HG03095 (cell line): ENCODE measurements at regions not wholly inside any gene's neighbourhood (a gene's known extent, or its start where the extent isn't known, plus 50 kb on each side); places are given as distances from the start of the nearest gene placed in this dataset.

Experiments
- ATAC-seq: cut with Tn5 transposase; IDR thresholded peaks from one replicate; pipeline ENCODE4 v1.9.1; 2021; ENCODE audit warnings: moderate library complexity; ENCODE audit not compliant: unreplicated experiment

GRCh38 chr21:31470896-31471694 lies 127.0 kb upstream of the TIAM1 start:
- no peak for ATAC-seq

- no peak for ATAC-seq
These were observed 116.9 kb upstream of the TIAM1 start for GRCh38 chr21:31460980-31461379.

DNA sequence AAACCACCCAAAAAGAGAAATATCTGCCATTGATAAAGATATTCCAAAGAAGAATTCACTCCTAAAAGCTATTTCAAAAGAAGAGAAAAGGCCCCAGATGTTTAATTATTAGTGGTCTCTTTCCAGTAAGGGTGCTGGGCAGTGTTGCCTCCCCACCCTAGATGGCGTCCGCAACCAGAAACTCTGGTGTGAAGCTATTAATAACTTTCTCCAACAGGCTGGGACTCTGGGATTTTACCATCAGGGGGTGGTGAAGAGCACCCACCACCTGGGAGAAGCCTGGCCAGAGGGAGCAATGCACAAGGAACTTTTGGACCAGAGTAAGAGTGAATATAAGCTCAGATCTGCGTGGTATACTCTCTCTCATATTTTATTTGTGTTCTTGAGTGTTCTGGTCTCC lies 115.4 kb upstream of the TIAM1 start:
- ATAC-seq = no peak

DNA sequence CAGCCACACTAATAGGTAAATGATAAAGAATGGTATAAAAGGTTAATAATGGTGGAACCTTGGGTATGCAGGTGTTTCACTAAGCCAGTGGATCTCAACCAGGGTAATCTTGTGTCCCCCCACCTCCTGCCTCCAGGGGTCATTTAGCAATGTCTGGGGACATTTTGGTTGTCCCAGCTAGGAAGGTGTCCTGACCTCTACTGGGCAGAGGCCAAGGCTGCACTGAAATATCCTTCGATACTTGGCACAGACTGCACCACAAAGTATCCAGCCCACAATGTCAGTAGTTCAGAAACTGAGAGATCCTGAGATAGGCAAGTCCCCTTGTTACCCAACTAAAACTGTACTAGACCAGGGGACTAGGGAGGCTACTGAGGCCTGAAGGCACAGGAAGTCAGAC lies 113.6 kb upstream of the TIAM1 start:
- ATAC-seq = no peak

DNA sequence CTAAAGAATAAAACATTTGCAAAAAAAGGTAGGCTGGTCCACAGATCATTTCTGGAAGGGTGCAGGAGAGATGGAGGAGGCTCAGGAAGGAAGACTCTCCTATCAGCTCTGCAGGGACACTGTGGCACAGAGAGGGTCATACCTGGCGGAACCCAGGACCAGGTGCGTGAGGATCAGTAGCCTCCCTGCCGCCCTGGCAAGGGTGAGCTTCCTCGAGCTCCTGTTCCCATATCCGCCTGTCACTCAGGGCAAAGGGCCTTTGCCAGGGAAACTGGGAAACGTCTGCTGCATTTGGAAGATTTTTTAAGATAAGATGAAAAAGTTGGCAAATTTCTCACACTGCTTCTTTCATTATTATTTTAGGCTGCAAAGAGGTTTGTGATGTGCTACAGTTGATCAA lies 112.1 kb upstream of the TIAM1 start:
- no peak for ATAC-seq

- ATAC-seq = no peak
These were observed 111.4 kb upstream of the TIAM1 start for GRCh38 chr21:31455506-31455905.

DNA sequence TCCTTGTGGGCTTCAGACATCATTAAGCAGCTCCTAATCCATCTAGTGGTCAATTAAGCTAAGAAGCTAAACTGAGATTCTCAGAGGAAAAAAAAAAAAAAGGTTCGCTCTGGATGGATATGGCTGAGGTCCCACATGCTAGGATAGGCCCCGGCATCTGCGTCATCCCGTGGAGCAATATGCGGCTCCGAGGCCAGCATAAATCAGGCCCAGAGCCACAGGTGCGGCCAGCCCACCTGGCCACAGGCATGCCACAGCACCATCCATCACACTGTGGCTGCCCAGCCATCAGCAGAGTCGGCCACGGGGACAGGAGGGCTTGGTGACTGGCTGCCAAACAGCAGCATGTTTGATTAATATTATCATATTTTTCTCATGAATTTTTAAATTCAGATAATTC lies 106.9 kb upstream of the TIAM1 start:
- no peak for ATAC-seq

DNA sequence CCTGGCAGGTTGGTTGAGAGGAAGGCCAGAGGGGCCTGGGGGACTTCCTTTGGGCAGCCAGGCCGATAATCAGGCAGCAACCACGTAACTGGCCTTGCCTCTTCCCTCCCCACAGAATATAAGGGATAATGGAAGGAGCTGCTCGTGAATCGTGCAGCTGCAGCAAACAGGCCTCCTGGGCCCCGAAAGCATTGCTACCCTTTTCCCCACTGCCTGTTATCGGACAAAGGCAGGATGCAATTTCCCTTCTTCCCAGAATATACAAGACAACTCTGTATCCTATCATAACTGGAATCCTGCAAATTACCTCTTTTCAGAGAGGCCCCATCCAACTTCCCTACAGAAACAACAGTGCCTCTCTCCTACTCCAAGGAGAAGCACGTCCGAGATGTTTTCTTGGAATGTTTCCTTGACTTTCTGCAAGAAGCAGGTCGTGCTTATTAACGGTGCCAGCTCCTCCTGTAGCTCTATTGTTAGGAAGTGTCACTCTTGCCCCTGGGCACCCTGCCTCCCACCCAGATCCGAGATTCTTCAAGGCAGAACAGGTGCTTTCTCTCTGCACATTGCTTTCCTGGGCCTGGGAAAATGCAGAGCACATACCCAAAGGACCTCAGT lies 106.0 kb upstream of the TIAM1 start:
- ATAC-seq = no peak

GRCh38 chr21:31448496-31448895 lies 104.4 kb upstream of the TIAM1 start:
- no peak for ATAC-seq

DNA sequence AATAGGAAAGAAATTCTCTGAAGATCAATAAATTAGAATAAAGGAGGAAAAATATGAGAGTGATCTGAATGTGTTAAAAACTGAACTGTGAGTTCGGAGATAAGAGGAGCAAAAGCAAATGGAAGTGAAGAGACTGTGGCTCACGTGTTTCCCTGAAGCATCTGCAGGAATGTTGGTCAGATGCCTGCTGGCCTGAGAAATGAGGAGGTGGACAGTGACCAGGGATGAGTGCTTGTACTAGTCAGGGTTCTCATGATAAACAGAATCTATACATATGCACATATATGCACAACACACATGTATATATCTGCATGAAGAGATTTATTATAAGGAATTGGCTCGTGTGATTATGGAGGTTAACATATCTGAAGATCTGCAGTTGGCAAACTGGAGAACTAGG lies 103.4 kb upstream of the TIAM1 start:
- ATAC-seq = no peak

DNA sequence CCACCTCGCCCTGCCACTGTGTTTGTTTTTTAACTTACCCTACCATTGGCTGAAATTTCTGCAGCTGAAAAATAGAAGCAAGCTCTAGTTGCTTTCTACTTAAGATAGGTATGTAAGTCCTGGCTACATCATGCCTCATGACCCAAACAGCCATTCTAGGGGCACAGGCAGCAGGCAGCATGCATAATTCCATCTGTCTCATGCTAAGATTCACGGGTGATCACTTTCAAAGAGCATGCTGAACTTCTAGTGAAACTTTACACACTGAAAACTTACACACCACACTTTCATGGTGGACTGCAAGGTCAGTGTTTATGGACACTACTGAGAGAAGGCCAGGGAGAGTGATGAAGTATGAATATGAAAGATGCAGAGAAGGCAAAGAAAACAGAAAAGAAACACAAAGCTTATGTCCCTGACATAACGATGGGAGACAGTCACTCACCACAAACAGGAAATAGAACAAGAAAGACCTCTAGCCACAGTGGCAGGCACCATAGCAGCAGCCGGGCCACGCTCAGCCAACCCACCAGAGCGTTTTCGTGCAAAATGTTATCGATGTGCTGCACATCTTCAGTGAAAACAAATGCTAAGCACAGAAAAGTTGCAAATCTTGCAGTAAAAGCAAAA lies 102.3 kb upstream of the TIAM1 start:
- no peak for ATAC-seq

- no peak for ATAC-seq
These were observed 101.1 kb upstream of the TIAM1 start for GRCh38 chr21:31445137-31445536.

DNA sequence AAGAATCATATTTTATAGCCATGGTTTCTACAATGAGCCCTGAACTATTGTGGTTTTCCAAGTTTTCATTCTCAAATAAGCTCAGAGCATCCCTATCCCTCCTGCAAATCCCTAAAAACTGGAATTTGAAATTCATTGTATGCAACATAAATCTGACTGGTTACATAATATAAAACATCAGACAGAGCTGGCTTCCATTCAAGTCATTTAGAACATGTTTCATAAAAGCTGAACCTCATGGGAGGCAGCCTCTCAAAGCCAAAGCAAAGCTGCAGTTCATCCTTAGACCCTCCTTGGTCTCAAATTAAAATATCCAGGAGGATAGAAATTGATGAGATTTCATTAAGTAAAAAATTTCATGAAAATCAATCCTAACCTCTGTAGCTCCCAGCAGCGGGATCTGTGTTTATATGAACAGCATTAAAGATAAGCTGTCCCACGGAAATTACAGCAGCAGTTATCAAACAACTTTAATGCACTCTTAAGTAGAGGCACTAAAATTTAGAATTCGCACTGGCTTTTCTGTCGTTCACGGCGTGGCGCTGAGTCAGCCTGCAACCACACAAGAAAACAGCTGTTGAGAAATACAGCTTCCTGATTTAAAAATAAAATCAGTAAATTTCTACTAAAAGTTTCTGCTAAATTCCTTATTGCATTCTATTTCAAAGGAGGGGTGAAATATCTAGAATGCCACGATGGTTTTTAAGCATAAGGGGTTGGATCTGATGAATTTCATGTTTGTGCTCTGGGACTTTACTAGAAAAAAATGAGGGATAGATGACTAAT lies 99.9 kb upstream of the TIAM1 start:
- no peak for ATAC-seq

GRCh38 chr21:31442339-31442738 lies 98.3 kb upstream of the TIAM1 start:
- no peak for ATAC-seq

DNA sequence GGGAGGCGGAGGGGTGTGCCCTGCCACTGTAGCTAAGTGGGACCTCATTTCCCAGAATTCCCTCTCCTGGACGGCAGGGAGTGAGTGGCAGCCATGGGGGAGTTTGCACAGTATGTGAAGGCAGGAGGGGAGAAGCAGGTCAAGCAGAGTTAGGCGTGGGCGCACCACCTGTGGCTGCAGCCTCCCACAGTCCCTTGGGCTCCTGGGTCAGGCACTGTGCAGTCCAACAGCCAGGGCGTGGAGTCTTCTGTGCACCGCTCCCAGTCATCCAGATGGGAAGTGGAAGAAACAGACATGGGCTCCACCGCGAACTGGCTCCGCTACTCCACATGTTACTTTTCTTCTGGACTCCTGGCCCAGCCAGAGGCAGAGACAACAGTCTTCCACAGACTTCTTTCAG lies 85.4 kb upstream of the TIAM1 start:
- ATAC-seq = no peak

- no peak for ATAC-seq
These were observed 82.3 kb upstream of the TIAM1 start for GRCh38 chr21:31426235-31426797.

GRCh38 chr21:31425138-31425537 lies 81.1 kb upstream of the TIAM1 start:
- no peak for ATAC-seq

DNA sequence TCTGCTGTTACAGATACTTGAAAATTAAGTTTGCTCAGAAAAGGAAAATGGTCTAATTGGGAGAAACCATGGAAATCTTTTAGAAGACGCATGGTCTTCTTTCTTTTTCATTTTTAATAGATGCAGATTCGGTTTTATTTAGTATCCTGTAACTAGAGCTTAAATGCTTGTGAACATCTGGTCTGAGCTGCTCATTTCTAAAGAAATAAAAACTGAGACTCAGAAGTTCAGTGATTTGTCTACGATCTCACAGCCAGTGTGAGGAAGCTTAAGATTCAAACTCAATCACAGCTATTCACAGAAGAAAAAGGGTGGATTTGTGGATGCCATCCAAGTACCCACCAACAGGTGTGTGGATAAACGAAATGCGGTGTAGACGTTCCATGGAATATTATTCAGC lies 80.0 kb upstream of the TIAM1 start:
- no peak for ATAC-seq

GRCh38 chr21:31420988-31421387 lies 76.9 kb upstream of the TIAM1 start:
- no peak for ATAC-seq

- no peak for ATAC-seq
These were observed 76.3 kb upstream of the TIAM1 start for GRCh38 chr21:31420354-31420753.

DNA sequence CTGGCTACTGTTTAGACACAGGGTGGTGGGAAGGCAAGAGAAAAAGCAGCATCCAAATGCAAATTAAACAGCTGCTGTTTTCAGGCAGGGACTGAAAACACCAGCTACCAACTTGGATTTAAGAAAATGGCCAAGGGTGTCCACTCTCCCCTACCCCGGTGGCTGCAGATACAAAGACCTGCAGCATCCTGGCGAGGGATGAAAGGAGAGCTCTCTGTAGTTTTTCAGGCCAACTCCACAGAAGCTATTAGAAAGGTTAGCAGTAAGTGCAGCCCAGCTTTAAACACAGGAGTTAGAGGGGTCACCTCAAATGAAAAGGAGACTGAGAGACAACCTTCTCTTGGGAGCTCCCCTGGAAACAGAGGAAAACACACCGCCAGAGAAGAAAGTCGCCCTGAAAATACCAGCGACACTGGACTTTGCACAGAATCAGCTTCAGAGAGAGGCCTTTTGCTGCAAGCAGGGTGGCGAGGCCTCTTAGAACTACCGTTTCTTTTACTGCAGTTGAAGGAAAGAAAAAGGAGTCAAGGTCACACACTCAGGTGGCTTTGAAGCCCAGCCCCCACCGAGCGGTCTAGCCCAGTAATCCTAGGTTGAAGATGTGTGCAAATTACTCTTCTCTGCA lies 74.4 kb upstream of the TIAM1 start:
- no peak for ATAC-seq
